ENCODE measurements at regions not wholly inside any gene's neighbourhood (a gene's known extent, or its start where the extent isn't known, plus 50 kb on each side); places are given as distances from the start of the nearest gene placed in this dataset.

DNA sequence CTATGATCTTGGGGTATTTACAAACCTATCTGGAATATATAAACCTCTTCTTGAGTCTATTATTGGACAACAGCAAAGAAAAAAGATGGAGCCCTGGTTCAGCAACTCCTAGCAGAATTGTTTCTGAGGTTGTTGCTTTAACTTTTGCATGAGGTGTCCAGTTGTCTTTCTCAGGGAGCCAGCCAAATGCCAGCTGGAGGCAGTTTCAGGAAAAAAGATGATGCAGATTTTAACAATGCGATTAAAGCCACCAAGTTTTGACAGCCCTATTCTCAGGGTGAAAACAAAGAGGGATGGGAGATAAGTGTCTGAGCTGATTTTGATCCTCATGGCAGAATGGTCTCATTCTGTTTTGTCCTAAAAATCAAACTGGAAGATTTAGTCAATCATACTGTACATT, 181.6 kb upstream of the RASGRP1 start:
- peaks cover 6% of the 10 kb centered on the region for H3K27me3 Mint-ChIP-seq (ENCODE audit: low read depth, unreplicated experiment)
- Histone ChIP-seq H3K27me3 (ENCODE audit: insufficient read depth, low read length) (no peaks in the 10 kb centered on the region), H3K79me2 (ENCODE audit: insufficient read depth, low read length) (no peaks in the 10 kb centered on the region), H2AFZ (ENCODE audit: low read depth, low read length) (no peak overlapping the region), H3K27ac (ENCODE audit: low read depth, low read length) (no peak overlapping the region), H3K36me3 (ENCODE audit: insufficient read depth, low read length) (no peaks in the 10 kb centered on the region), H3K4me3 (ENCODE audit: insufficient read depth, low read depth, low read length) (no peak overlapping the region), H3K9me3 (ENCODE audit: insufficient read depth, low read depth, low read length) (no peaks in the 10 kb centered on the region), H3K4me2 (ENCODE audit: low read length) (no peak overlapping the region), H4K20me1 (ENCODE audit: insufficient read depth, low read length) (no peaks in the 10 kb centered on the region), H3K9ac (ENCODE audit: low read length) (no peak overlapping the region), H3K4me1 (ENCODE audit: insufficient read depth, low read length) (no peaks in the 10 kb centered on the region)
- DNase-seq (ENCODE audit: low read depth) (no peak), FAIRE-seq (peak; percentile 59)
- no peaks in the 10 kb centered on the region for H3K36me3 Mint-ChIP-seq (ENCODE audit: low read depth, unreplicated experiment)
- H3K4me1 Mint-ChIP-seq (ENCODE audit: low read depth, unreplicated experiment): peaks cover 15% of the 10 kb centered on the region
- H3K4me3 Mint-ChIP-seq (ENCODE audit: unreplicated experiment): no peak overlapping the region
- no peak for TF ChIP-seq EZH2 (IDR thresholded peaks at IDR 0.05; ENCODE audit: insufficient read depth, low read length)
- TF ChIP-seq, protein P1, sequence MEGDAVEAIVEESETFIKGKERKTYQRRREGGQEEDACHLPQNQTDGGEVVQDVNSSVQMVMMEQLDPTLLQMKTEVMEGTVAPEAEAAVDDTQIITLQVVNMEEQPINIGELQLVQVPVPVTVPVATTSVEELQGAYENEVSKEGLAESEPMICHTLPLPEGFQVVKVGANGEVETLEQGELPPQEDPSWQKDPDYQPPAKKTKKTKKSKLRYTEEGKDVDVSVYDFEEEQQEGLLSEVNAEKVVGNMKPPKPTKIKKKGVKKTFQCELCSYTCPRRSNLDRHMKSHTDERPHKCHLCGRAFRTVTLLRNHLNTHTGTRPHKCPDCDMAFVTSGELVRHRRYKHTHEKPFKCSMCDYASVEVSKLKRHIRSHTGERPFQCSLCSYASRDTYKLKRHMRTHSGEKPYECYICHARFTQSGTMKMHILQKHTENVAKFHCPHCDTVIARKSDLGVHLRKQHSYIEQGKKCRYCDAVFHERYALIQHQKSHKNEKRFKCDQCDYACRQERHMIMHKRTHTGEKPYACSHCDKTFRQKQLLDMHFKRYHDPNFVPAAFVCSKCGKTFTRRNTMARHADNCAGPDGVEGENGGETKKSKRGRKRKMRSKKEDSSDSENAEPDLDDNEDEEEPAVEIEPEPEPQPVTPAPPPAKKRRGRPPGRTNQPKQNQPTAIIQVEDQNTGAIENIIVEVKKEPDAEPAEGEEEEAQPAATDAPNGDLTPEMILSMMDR (IDR thresholded peaks at IDR 0.05; ENCODE audit: insufficient read depth, low read depth, low read length): no peak
- H3K9me3 Mint-ChIP-seq (ENCODE audit: unreplicated experiment): peaks cover 1% of the 10 kb centered on the region
- H3K27ac Mint-ChIP-seq (ENCODE audit: unreplicated experiment): no peak overlapping the region

DNA sequence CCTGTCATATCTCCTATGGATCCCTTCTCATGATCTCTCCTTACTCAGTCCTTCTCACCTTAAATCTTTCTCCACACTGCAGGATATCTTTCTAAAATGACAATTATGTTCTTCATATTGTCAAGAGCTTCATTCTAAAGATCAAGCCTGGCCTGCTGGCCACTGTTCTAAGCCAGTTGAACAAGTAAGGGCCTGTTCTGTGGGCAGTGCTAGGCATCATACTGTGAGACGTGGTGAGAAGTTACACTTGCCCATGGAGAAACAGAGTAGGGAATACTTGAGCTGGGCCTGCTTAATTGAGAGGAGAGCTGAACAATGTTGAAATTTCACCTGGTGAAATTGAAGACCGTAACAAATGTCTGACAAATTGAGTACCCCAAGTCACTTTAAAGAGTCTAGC, 184.1 kb upstream of the RASGRP1 start:
- no peak overlapping the region for H3K4me3 ChIP-seq (ENCODE audit: insufficient read depth, low read depth, low read length)
- Mint-ChIP-seq H3K27ac (ENCODE audit: unreplicated experiment) (no peak overlapping the region), H3K27me3 (ENCODE audit: low read depth, unreplicated experiment) (peaks cover 6% of the 10 kb centered on the region), H3K36me3 (ENCODE audit: low read depth, unreplicated experiment) (no peaks in the 10 kb centered on the region), H3K4me3 (ENCODE audit: unreplicated experiment) (no peak overlapping the region), H3K9me3 (ENCODE audit: unreplicated experiment) (no peaks in the 10 kb centered on the region), H3K4me1 (ENCODE audit: low read depth, unreplicated experiment) (peaks cover 15% of the 10 kb centered on the region)
- H3K9me3 ChIP-seq (ENCODE audit: insufficient read depth, low read depth, low read length): no peaks in the 10 kb centered on the region
- no peaks in the 10 kb centered on the region for H3K36me3 ChIP-seq (ENCODE audit: insufficient read depth, low read length)
- no peak overlapping the region for H3K27ac ChIP-seq (ENCODE audit: low read depth, low read length)
- no peak overlapping the region for H2AFZ ChIP-seq (ENCODE audit: low read depth, low read length)
- no peaks in the 10 kb centered on the region for H3K79me2 ChIP-seq (ENCODE audit: insufficient read depth, low read length)
- no peak for DNase-seq (ENCODE audit: low read depth)
- no peak overlapping the region for H3K9ac ChIP-seq (ENCODE audit: low read length)
- no peak for FAIRE-seq
- TF ChIP-seq EZH2 (IDR thresholded peaks at IDR 0.05; ENCODE audit: insufficient read depth, low read length): no peak
- TF ChIP-seq, protein P1 (IDR thresholded peaks at IDR 0.05; ENCODE audit: insufficient read depth, low read depth, low read length): no peak
- no peak overlapping the region for H3K4me2 ChIP-seq (ENCODE audit: low read length)
- H3K27me3 ChIP-seq (ENCODE audit: insufficient read depth, low read length): no peaks in the 10 kb centered on the region
- no peaks in the 10 kb centered on the region for H4K20me1 ChIP-seq (ENCODE audit: insufficient read depth, low read length)
- H3K4me1 ChIP-seq (ENCODE audit: insufficient read depth, low read length): no peaks in the 10 kb centered on the region

DNA sequence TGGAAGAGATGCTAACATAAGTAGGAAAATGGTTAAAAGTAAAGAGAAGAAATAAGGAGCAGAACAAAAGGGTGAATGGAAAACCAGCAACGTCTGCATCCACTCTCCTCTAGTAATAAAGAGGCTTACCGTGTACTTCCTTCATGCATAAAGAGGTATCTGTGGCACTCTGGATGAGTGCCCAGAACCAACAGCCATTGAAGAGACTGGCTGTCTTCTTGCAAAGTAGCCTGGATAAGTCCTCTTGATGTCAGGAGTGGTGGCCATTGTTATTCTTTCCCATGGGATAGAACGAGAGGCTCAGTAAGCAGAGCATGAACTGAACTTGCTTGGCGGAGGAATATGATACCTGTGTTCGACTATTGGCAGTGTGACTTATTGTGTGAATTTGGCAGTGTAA, 186.2 kb upstream of the RASGRP1 start:
- peak; percentile 12 for DNase-seq (ENCODE audit: low read depth)

More for the DNA sequence above, 186.2 kb upstream of the RASGRP1 start:
- Histone ChIP-seq H2AFZ (ENCODE audit: low read depth, low read length) (no peak overlapping the region), H3K27me3 (ENCODE audit: insufficient read depth, low read length) (peaks cover 5% of the 10 kb centered on the region), H3K4me3 (ENCODE audit: insufficient read depth, low read depth, low read length) (no peak overlapping the region), H3K9ac (ENCODE audit: low read length) (no peak overlapping the region), H3K4me2 (ENCODE audit: low read length) (no peak overlapping the region), H3K27ac (ENCODE audit: low read depth, low read length) (no peak overlapping the region), H3K4me1 (ENCODE audit: insufficient read depth, low read length) (no peaks in the 10 kb centered on the region), H3K36me3 (ENCODE audit: insufficient read depth, low read length) (no peaks in the 10 kb centered on the region), H3K79me2 (ENCODE audit: insufficient read depth, low read length) (no peaks in the 10 kb centered on the region), H3K9me3 (ENCODE audit: insufficient read depth, low read depth, low read length) (no peaks in the 10 kb centered on the region), H4K20me1 (ENCODE audit: insufficient read depth, low read length) (no peaks in the 10 kb centered on the region)
- no peak overlapping the region for H3K4me3 Mint-ChIP-seq (ENCODE audit: unreplicated experiment)
- peaks cover 6% of the 10 kb centered on the region for H3K27me3 Mint-ChIP-seq (ENCODE audit: low read depth, unreplicated experiment)
- H3K4me1 Mint-ChIP-seq (ENCODE audit: low read depth, unreplicated experiment): peaks cover 5% of the 10 kb centered on the region
- no peaks in the 10 kb centered on the region for H3K36me3 Mint-ChIP-seq (ENCODE audit: low read depth, unreplicated experiment)
- H3K27ac Mint-ChIP-seq (ENCODE audit: unreplicated experiment): no peak overlapping the region
- TF ChIP-seq EZH2 (IDR thresholded peaks at IDR 0.05; ENCODE audit: insufficient read depth, low read length): no peak
- TF ChIP-seq, protein P1 (IDR thresholded peaks at IDR 0.05; ENCODE audit: insufficient read depth, low read depth, low read length): no peak
- no peaks in the 10 kb centered on the region for H3K9me3 Mint-ChIP-seq (ENCODE audit: unreplicated experiment)
- peak; percentile 68 for FAIRE-seq
